ENCODE measurements at regions not wholly inside any gene's neighbourhood (a gene's known extent, or its start where the extent isn't known, plus 50 kb on each side); places are given as distances from the start of the nearest gene placed in this dataset.

GRCh38 chr6:19472850-19473249 lies 364.3 kb upstream of the ID4 start:
- Histone ChIP-seq H4K20me1 (ENCODE audit: insufficient read depth, low read length) (no peaks in the 10 kb centered on the region), H3K9me2 (ENCODE audit: low read depth, low read length) (no peaks in the 10 kb centered on the region), H3K4me3 (ENCODE audit: low read depth, low read length, poor library complexity, severe bottlenecking) (no peak overlapping the region), H3F3A (ENCODE audit: insufficient read depth, low read length) (no peaks in the 10 kb centered on the region), H3K27ac (ENCODE audit: low read depth, low read length, poor library complexity, severe bottlenecking) (no peak overlapping the region), H3K9me3 (ENCODE audit: low read length) (no peaks in the 10 kb centered on the region), H3K27me3 (ENCODE audit: insufficient read depth, low read length) (no peaks in the 10 kb centered on the region), H3K36me3 (ENCODE audit: insufficient read depth, low read length) (no peaks in the 10 kb centered on the region), H3K4me2 (ENCODE audit: low read length) (no peak overlapping the region), H3K79me2 (ENCODE audit: insufficient read depth, low read length) (no peaks in the 10 kb centered on the region), H3K9ac (ENCODE audit: low read length) (no peak overlapping the region), H3K4me1 (ENCODE audit: insufficient read depth, low read length, severe bottlenecking) (no peaks in the 10 kb centered on the region), H2AFZ (ENCODE audit: low read length) (no peak overlapping the region)
- peak; percentile 50 for TF ChIP-seq CTCF (IDR thresholded peaks at IDR 0.05; ENCODE audit: low read length)
- TF ChIP-seq EZH2 (IDR thresholded peaks at IDR 0.05; ENCODE audit: borderline replicate concordance, low read length) = no peak

- H4K20me1 ChIP-seq (ENCODE audit: insufficient read depth, low read length) = no peaks in the 10 kb centered on the region
- TF ChIP-seq CTCF (IDR thresholded peaks at IDR 0.05; ENCODE audit: low read length) (no peak), EZH2 (IDR thresholded peaks at IDR 0.05; ENCODE audit: borderline replicate concordance, low read length) (no peak)
These were observed 359.6 kb upstream of the ID4 start for GRCh38 chr6:19477563-19477962.

GRCh38 chr6:19478273-19478672 lies 358.9 kb upstream of the ID4 start:
- Histone ChIP-seq H3K9me3 (ENCODE audit: low read length) (no peaks in the 10 kb centered on the region), H3F3A (ENCODE audit: insufficient read depth, low read length) (no peaks in the 10 kb centered on the region), H2AFZ (ENCODE audit: low read length) (no peak overlapping the region), H3K9ac (ENCODE audit: low read length) (no peak overlapping the region), H3K4me1 (ENCODE audit: insufficient read depth, low read length, severe bottlenecking) (no peaks in the 10 kb centered on the region), H3K27me3 (ENCODE audit: insufficient read depth, low read length) (no peaks in the 10 kb centered on the region), H4K20me1 (ENCODE audit: insufficient read depth, low read length) (no peaks in the 10 kb centered on the region), H3K4me3 (ENCODE audit: low read depth, low read length, poor library complexity, severe bottlenecking) (no peak overlapping the region), H3K79me2 (ENCODE audit: insufficient read depth, low read length) (no peaks in the 10 kb centered on the region), H3K36me3 (ENCODE audit: insufficient read depth, low read length) (no peaks in the 10 kb centered on the region), H3K9me2 (ENCODE audit: low read depth, low read length) (no peaks in the 10 kb centered on the region), H3K4me2 (ENCODE audit: low read length) (no peak overlapping the region), H3K27ac (ENCODE audit: low read depth, low read length, poor library complexity, severe bottlenecking) (no peak overlapping the region)
- no peak for TF ChIP-seq EZH2 (IDR thresholded peaks at IDR 0.05; ENCODE audit: borderline replicate concordance, low read length)

More at GRCh38 chr6:19477563-19477962, 359.6 kb upstream of the ID4 start:
- H3K4me2 ChIP-seq (ENCODE audit: low read length) = no peak overlapping the region
- no peaks in the 10 kb centered on the region for H3K4me1 ChIP-seq (ENCODE audit: insufficient read depth, low read length, severe bottlenecking)
- no peak overlapping the region for H3K4me3 ChIP-seq (ENCODE audit: low read depth, low read length, poor library complexity, severe bottlenecking)
- H3K9me2 ChIP-seq (ENCODE audit: low read depth, low read length) = no peaks in the 10 kb centered on the region
- H3K9me3 ChIP-seq (ENCODE audit: low read length) = no peaks in the 10 kb centered on the region
- no peaks in the 10 kb centered on the region for H3K79me2 ChIP-seq (ENCODE audit: insufficient read depth, low read length)
- no peaks in the 10 kb centered on the region for H3K36me3 ChIP-seq (ENCODE audit: insufficient read depth, low read length)
- no peak overlapping the region for H3K27ac ChIP-seq (ENCODE audit: low read depth, low read length, poor library complexity, severe bottlenecking)
- no peak overlapping the region for H2AFZ ChIP-seq (ENCODE audit: low read length)
- H3K27me3 ChIP-seq (ENCODE audit: insufficient read depth, low read length) = no peaks in the 10 kb centered on the region
- no peak overlapping the region for H3K9ac ChIP-seq (ENCODE audit: low read length)
- H3F3A ChIP-seq (ENCODE audit: insufficient read depth, low read length) = no peaks in the 10 kb centered on the region

- H3K9me2 ChIP-seq (ENCODE audit: low read depth, low read length) = no peaks in the 10 kb centered on the region
- no peak overlapping the region for H3K9ac ChIP-seq (ENCODE audit: low read length)
These were observed 358.2 kb upstream of the ID4 start for GRCh38 chr6:19478992-19479391.

More at GRCh38 chr6:19478992-19479391, 358.2 kb upstream of the ID4 start:
- H3K36me3 ChIP-seq (ENCODE audit: insufficient read depth, low read length) = no peaks in the 10 kb centered on the region
- no peaks in the 10 kb centered on the region for H4K20me1 ChIP-seq (ENCODE audit: insufficient read depth, low read length)
- no peak overlapping the region for H2AFZ ChIP-seq (ENCODE audit: low read length)
- no peaks in the 10 kb centered on the region for H3K79me2 ChIP-seq (ENCODE audit: insufficient read depth, low read length)
- no peak overlapping the region for H3K4me2 ChIP-seq (ENCODE audit: low read length)
- H3K4me1 ChIP-seq (ENCODE audit: insufficient read depth, low read length, severe bottlenecking) = no peaks in the 10 kb centered on the region
- no peaks in the 10 kb centered on the region for H3K27me3 ChIP-seq (ENCODE audit: insufficient read depth, low read length)
- TF ChIP-seq EZH2 (IDR thresholded peaks at IDR 0.05; ENCODE audit: borderline replicate concordance, low read length) (no peak), CTCF (IDR thresholded peaks at IDR 0.05; ENCODE audit: low read length) (no peak)
- H3K9me3 ChIP-seq (ENCODE audit: low read length) = no peaks in the 10 kb centered on the region
- H3K27ac ChIP-seq (ENCODE audit: low read depth, low read length, poor library complexity, severe bottlenecking) = no peak overlapping the region
- H3F3A ChIP-seq (ENCODE audit: insufficient read depth, low read length) = no peaks in the 10 kb centered on the region
- H3K4me3 ChIP-seq (ENCODE audit: low read depth, low read length, poor library complexity, severe bottlenecking) = no peak overlapping the region

Measured in OCI-LY1 (cell line).